K562 (cell line): ENCODE measurements at regions not wholly inside any gene's neighbourhood (a gene's known extent, or its start where the extent isn't known, plus 50 kb on each side); places are given as distances from the start of the nearest gene placed in this dataset.

Experiments used
- BRD9 ChIP-seq: fragments of 450-650 bp; IDR thresholded peaks from 2 replicates; pipeline ENCODE4 v1.6.1; 2018; ENCODE audit warnings: low read depth; ENCODE audit not compliant: partially characterized antibody
- CHD2 ChIP-seq: IDR thresholded peaks from 2 replicates; pipeline ENCODE4 v1.6.1; 2011; ENCODE audit warnings: low read depth, low read length
- DMBX1 ChIP-seq: fragments of 250-450 bp; sonication (Bioruptor Pico); IDR thresholded peaks from 2 replicates; pipeline ENCODE4 v1.8.0; 2022; ENCODE audit warnings: inconsistent platforms, mild to moderate bottlenecking, moderate library complexity, borderline replicate concordance
- HDAC8 ChIP-seq: fragments of 450-650 bp; IDR thresholded peaks from 2 replicates; pipeline ENCODE4 v1.6.1; 2016; ENCODE audit warnings: mild to moderate bottlenecking, missing genetic modification characterization, moderate library complexity, missing compliant biosample characterization
- IRF2 ChIP-seq: sonication (generic); formaldehyde crosslinking; IDR thresholded peaks from 2 replicates; pipeline ENCODE4 v1.8.1; 2022; ENCODE audit warnings: mild to moderate bottlenecking, missing genetic modification reagents
- KDM5B ChIP-seq: fragments of 200-600 bp; sonication (generic); IDR thresholded peaks from 2 replicates; pipeline ENCODE4 v1.6.1; 2012; ENCODE audit warnings: low read depth, mild to moderate bottlenecking, moderate library complexity, low read length, control low read depth, inconsistent platforms; ENCODE audit not compliant: insufficient replicate concordance
- RHOXF2B ChIP-seq: fragments of 250-450 bp; sonication (Bioruptor Pico); conservative IDR thresholded peaks from 2 replicates; pipeline ENCODE4 v1.5.1; 2021
- RUNX1 ChIP-seq: sonication (generic); IDR thresholded peaks from 2 replicates; pipeline ENCODE4 v1.6.1; 2016; ENCODE audit warnings: antibody characterized with exemption, low read depth
- SIN3A ChIP-seq, 2 experiments: fragments of 150-350 bp in 1 of 2; IDR thresholded peaks; 2 replicates each; pipeline ENCODE4 v1.6.1; 2011 to 2016; ENCODE audit warnings: borderline replicate concordance in 2 of 2, low read depth in 2 of 2, low read length in 2 of 2, mild to moderate bottlenecking in 2 of 2, moderate library complexity in 2 of 2; ENCODE audit not compliant: control insufficient read depth in 1 of 2
- TAF15 ChIP-seq: fragments of 200-400 bp; formaldehyde crosslinking; IDR thresholded peaks from 2 replicates; pipeline ENCODE4 v1.6.1; 2017; ENCODE audit warnings: mild to moderate bottlenecking, low read depth, low read length, moderate library complexity
- XRCC4 ChIP-seq: IDR thresholded peaks from one replicate; pipeline ENCODE4 v1.6.1; 2011; ENCODE audit not compliant: insufficient read depth, insufficient read length; ENCODE audit errors: extremely low read depth
- ZC3H8 ChIP-seq: fragments of 450-650 bp; IDR thresholded peaks from 2 replicates; pipeline ENCODE4 v1.6.1; 2017
- TF ChIP-seq, protein P1 (sequence below): fragments of 250-450 bp; sonication (Bioruptor Pico); IDR thresholded peaks from 2 replicates; pipeline ENCODE4 v1.4.0; 2020
- TF ChIP-seq, protein P2 (sequence below), 2 experiments: fragments of 450-650 bp; conservative IDR thresholded peaks; 2 replicates each; pipeline ENCODE4 v1.6.1; 2017; ENCODE audit warnings: mild to moderate bottlenecking in 2 of 2, moderate library complexity in 2 of 2
- TF ChIP-seq, protein P3 (sequence below): sonication (generic); formaldehyde crosslinking; IDR thresholded peaks from 2 replicates; pipeline ENCODE4 v1.8.1; 2023; ENCODE audit warnings: mild to moderate bottlenecking, missing genetic modification reagents
- TF ChIP-seq, protein P4 (sequence below): fragments of 250-450 bp; sonication (Bioruptor Pico); IDR thresholded peaks from 2 replicates; pipeline ENCODE4 v1.4.0; 2020

DNA sequence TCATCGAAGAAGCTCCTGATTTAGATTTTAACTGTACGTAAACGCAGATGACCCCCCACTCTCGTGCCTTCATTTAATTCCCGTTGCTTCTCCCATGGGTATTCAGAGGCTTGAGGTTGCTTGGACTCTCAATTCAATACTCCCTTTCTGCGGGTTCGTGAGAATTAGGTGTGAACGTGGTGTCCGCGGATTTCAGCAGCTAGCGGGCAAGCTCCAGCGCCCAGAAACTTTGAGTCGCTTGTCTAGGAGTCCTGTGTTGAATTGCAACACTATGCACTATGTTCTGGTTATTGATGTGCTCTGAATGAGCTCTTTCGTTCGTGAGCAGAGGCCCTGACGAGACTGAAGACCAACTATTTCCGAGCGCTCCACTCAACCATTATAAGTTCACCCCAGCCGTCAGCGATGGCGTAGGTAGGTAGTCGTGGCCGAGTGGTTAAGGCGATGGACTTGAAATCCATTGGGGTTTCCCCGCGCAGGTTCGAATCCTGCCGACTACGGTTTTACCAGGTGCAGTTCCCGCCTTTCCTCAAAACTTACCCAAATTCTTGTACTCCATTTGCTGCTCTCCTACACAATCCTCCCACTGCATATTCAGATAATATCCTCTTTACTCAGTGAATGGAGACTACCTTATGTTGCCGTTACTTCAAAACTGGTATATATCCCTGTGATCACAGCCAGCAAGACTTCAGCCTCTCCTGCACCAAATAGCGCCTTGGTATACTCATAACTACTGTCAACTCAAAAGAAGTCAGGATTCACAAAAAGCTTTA is 72.6 kb upstream of the ZNF184 start (continued):
- TF ChIP-seq TAF15 (no peak), DMBX1 (no peak), SIN3A (IDR thresholded peaks at IDR 0.05; ENCODE audit: borderline replicate concordance in 2 of 2, control insufficient read depth in 1 of 2, low read depth in 2 of 2, low read length in 2 of 2) (0 out of 4 replicates have a peak, but pooled peaks of 1 of the 2 experiments have one; percentile 11), XRCC4 (no peak), RHOXF2B (CRISPR knock-in tag) (no peak), RUNX1 (no peak), KDM5B (peak; percentile 57), IRF2 (CRISPR knock-in tag) (no peak), ZC3H8 (no peak), BRD9 (peak; percentile 97), HDAC8 (tag) (no peak), CHD2 (peak; percentile 53; the same call in 1 of the 2 replicates)
- TF ChIP-seq, protein P1, sequence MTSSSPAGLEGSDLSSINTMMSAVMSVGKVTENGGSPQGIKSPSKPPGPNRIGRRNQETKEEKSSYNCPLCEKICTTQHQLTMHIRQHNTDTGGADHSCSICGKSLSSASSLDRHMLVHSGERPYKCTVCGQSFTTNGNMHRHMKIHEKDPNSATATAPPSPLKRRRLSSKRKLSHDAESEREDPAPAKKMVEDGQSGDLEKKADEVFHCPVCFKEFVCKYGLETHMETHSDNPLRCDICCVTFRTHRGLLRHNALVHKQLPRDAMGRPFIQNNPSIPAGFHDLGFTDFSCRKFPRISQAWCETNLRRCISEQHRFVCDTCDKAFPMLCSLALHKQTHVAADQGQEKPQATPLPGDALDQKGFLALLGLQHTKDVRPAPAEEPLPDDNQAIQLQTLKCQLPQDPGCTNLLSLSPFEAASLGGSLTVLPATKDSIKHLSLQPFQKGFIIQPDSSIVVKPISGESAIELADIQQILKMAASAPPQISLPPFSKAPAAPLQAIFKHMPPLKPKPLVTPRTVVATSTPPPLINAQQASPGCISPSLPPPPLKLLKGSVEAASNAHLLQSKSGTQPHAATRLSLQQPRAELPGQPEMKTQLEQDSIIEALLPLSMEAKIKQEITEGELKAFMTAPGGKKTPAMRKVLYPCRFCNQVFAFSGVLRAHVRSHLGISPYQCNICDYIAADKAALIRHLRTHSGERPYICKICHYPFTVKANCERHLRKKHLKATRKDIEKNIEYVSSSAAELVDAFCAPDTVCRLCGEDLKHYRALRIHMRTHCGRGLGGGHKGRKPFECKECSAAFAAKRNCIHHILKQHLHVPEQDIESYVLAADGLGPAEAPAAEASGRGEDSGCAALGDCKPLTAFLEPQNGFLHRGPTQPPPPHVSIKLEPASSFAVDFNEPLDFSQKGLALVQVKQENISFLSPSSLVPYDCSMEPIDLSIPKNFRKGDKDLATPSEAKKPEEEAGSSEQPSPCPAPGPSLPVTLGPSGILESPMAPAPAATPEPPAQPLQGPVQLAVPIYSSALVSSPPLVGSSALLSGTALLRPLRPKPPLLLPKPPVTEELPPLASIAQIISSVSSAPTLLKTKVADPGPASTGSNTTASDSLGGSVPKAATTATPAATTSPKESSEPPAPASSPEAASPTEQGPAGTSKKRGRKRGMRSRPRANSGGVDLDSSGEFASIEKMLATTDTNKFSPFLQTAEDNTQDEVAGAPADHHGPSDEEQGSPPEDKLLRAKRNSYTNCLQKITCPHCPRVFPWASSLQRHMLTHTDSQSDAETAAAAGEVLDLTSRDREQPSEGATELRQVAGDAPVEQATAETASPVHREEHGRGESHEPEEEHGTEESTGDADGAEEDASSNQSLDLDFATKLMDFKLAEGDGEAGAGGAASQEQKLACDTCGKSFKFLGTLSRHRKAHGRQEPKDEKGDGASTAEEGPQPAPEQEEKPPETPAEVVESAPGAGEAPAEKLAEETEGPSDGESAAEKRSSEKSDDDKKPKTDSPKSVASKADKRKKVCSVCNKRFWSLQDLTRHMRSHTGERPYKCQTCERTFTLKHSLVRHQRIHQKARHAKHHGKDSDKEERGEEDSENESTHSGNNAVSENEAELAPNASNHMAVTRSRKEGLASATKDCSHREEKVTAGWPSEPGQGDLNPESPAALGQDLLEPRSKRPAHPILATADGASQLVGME (CRISPR knock-in tag) = no peak
- TF ChIP-seq, protein P2, sequence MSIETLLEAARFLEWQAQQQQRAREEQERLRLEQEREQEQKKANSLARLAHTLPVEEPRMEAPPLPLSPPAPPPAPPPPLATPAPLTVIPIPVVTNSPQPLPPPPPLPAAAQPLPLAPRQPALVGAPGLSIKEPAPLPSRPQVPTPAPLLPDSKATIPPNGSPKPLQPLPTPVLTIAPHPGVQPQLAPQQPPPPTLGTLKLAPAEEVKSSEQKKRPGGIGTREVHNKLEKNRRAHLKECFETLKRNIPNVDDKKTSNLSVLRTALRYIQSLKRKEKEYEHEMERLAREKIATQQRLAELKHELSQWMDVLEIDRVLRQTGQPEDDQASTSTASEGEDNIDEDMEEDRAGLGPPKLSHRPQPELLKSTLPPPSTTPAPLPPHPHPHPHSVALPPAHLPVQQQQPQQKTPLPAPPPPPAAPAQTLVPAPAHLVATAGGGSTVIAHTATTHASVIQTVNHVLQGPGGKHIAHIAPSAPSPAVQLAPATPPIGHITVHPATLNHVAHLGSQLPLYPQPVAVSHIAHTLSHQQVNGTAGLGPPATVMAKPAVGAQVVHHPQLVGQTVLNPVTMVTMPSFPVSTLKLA (conservative IDR thresholded peaks at IDR 0.05) = no peak
- TF ChIP-seq, protein P3, sequence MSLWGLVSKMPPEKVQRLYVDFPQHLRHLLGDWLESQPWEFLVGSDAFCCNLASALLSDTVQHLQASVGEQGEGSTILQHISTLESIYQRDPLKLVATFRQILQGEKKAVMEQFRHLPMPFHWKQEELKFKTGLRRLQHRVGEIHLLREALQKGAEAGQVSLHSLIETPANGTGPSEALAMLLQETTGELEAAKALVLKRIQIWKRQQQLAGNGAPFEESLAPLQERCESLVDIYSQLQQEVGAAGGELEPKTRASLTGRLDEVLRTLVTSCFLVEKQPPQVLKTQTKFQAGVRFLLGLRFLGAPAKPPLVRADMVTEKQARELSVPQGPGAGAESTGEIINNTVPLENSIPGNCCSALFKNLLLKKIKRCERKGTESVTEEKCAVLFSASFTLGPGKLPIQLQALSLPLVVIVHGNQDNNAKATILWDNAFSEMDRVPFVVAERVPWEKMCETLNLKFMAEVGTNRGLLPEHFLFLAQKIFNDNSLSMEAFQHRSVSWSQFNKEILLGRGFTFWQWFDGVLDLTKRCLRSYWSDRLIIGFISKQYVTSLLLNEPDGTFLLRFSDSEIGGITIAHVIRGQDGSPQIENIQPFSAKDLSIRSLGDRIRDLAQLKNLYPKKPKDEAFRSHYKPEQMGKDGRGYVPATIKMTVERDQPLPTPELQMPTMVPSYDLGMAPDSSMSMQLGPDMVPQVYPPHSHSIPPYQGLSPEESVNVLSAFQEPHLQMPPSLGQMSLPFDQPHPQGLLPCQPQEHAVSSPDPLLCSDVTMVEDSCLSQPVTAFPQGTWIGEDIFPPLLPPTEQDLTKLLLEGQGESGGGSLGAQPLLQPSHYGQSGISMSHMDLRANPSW = no peak
- TF ChIP-seq, protein P4, sequence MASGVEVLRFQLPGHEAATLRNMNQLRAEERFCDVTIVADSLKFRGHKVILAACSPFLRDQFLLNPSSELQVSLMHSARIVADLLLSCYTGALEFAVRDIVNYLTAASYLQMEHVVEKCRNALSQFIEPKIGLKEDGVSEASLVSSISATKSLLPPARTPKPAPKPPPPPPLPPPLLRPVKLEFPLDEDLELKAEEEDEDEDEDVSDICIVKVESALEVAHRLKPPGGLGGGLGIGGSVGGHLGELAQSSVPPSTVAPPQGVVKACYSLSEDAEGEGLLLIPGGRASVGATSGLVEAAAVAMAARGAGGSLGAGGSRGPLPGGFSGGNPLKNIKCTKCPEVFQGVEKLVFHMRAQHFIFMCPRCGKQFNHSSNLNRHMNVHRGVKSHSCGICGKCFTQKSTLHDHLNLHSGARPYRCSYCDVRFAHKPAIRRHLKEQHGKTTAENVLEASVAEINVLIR (CRISPR knock-in tag) = peak; percentile 67; the same call in 1 of the 2 replicates
